ENCODE measurements at regions not wholly inside any gene's neighbourhood (a gene's known extent, or its start where the extent isn't known, plus 50 kb on each side); places are given as distances from the start of the nearest gene placed in this dataset.

DNA sequence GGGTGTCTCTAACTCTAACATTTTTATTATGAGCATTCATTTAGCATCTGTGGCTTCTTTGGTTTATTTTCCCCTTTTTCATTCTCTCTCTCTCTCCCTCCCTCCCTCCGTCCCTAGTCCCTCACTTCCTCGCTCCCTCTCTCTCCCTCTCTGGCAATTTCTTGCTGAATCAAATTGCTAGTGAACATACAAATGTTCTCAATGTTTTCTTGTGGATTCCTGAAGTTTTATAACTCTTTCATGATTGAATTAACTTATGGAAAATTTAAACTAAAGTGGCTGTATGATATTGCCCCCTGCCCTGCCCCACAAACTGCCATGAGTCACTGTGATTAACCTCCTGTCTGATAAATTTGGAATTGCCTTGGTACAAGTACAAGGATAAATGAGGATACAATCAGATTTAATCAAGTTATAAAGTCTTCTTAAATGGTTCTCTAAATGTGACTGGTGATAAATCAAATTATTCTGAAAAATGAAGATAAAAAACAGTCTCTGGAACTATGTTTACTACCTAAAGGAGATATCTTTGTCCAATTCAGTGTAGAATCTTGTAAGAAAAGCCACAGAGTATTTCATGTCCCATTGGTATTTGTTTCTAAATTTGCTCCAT lies 143.0 kb upstream of the PDGFD start:
- no peaks in the 10 kb centered on the region for H3K4me1 ChIP-seq
- no peaks in the 10 kb centered on the region for H3K9me3 ChIP-seq
- no peak overlapping the region for H3K4me3 ChIP-seq
- TF ChIP-seq, protein P1, sequence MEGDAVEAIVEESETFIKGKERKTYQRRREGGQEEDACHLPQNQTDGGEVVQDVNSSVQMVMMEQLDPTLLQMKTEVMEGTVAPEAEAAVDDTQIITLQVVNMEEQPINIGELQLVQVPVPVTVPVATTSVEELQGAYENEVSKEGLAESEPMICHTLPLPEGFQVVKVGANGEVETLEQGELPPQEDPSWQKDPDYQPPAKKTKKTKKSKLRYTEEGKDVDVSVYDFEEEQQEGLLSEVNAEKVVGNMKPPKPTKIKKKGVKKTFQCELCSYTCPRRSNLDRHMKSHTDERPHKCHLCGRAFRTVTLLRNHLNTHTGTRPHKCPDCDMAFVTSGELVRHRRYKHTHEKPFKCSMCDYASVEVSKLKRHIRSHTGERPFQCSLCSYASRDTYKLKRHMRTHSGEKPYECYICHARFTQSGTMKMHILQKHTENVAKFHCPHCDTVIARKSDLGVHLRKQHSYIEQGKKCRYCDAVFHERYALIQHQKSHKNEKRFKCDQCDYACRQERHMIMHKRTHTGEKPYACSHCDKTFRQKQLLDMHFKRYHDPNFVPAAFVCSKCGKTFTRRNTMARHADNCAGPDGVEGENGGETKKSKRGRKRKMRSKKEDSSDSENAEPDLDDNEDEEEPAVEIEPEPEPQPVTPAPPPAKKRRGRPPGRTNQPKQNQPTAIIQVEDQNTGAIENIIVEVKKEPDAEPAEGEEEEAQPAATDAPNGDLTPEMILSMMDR (IDR thresholded peaks at IDR 0.05) = no peak
- ATAC-seq (no peak), DNase-seq (no peak)
- no peaks in the 10 kb centered on the region for H3K27me3 ChIP-seq
- no peak overlapping the region for H3K27ac ChIP-seq
- intact Hi-C loops (cut with DNase I) = no loop called here
- no peaks in the 10 kb centered on the region for H3K36me3 ChIP-seq

- intact Hi-C loops (cut with DNase I) = no loop called here
- no peak for DNase-seq
- no peaks in the 10 kb centered on the region for H3K27me3 ChIP-seq
- H3K9me3 ChIP-seq = no peaks in the 10 kb centered on the region
- no peaks in the 10 kb centered on the region for H3K36me3 ChIP-seq
- no peak overlapping the region for H3K27ac ChIP-seq
- H3K4me3 ChIP-seq = no peak overlapping the region
- H3K4me1 ChIP-seq = no peaks in the 10 kb centered on the region
- TF ChIP-seq, protein P1 (IDR thresholded peaks at IDR 0.05) = no peak
- no peak for ATAC-seq
Observed at GRCh38 chr11:104301776-104302175, 137.8 kb upstream of the PDGFD start.

- TF ChIP-seq, protein P1 (IDR thresholded peaks at IDR 0.05) = no peak
- Histone ChIP-seq H3K4me1 (no peaks in the 10 kb centered on the region), H3K27ac (no peak overlapping the region), H3K4me3 (no peak overlapping the region), H3K9me3 (no peaks in the 10 kb centered on the region), H3K36me3 (no peaks in the 10 kb centered on the region), H3K27me3 (no peaks in the 10 kb centered on the region)
- intact Hi-C loops (cut with DNase I) = no loop called here
- no peak for DNase-seq
- no peak for ATAC-seq
Observed at GRCh38 chr11:104291646-104292045, 127.7 kb upstream of the PDGFD start.

DNA sequence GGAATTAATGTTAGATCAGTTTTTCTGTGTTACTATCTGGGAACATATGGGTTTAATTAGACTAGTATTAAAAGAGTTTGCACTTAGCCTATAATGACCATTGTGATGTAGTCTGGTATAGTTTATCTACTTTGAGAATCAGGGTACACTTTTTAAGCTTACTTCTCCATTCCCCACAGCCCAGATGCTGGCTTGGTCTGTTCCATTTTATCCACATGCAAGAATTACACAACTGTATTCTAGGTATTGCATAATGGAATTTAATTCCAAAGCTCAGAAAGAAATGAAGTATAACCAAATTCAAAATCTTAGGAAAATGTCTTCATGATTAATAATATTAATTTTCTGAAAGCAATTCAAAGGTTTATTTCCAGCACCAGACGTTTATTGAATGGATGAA lies 122.2 kb upstream of the PDGFD start:
- no peaks in the 10 kb centered on the region for H3K27me3 ChIP-seq
- intact Hi-C loops (cut with DNase I) = no loop called here
- H3K4me1 ChIP-seq = no peaks in the 10 kb centered on the region
- no peak overlapping the region for H3K4me3 ChIP-seq
- no peak overlapping the region for H3K27ac ChIP-seq
- ATAC-seq (no peak), DNase-seq (no peak)
- no peaks in the 10 kb centered on the region for H3K36me3 ChIP-seq
- no peaks in the 10 kb centered on the region for H3K9me3 ChIP-seq
- TF ChIP-seq, protein P1 (IDR thresholded peaks at IDR 0.05) = no peak

DNA sequence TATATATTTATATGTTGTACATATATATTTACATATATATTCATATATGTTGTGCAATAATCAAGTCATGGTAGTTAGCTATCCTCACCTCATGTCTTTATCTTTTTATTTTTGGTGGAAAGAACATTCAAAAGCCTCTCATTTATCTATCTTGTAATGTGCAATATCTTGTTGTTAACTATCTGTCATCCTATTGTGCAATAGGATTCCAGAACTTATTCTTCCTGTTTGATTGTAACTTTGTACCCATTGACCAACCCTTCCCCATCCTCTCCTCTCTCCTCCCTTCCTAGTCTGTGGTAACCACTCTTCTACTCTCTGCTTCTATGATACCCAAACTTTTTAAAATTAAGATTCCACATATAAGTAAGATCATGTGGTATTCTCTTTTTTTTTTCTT lies 115.6 kb upstream of the PDGFD start:
- Histone ChIP-seq H3K27me3 (no peaks in the 10 kb centered on the region), H3K4me3 (no peak overlapping the region), H3K4me1 (no peaks in the 10 kb centered on the region), H3K27ac (no peak overlapping the region), H3K36me3 (no peaks in the 10 kb centered on the region), H3K9me3 (no peaks in the 10 kb centered on the region)
- DNase-seq = no peak
- no peak for ATAC-seq
- intact Hi-C loops (cut with DNase I) = no loop called here
- TF ChIP-seq, protein P1 (IDR thresholded peaks at IDR 0.05) = no peak

- no peak overlapping the region for H3K4me3 ChIP-seq
- no peaks in the 10 kb centered on the region for H3K36me3 ChIP-seq
- H3K27me3 ChIP-seq = no peaks in the 10 kb centered on the region
- no peaks in the 10 kb centered on the region for H3K9me3 ChIP-seq
- H3K4me1 ChIP-seq = no peaks in the 10 kb centered on the region
- intact Hi-C loops (cut with DNase I) = no loop called here
- no peak overlapping the region for H3K27ac ChIP-seq
- DNase-seq = no peak
- no peak for ATAC-seq
- TF ChIP-seq, protein P1 (IDR thresholded peaks at IDR 0.05) = no peak
Observed at GRCh38 chr11:104275992-104276391, 112.0 kb upstream of the PDGFD start.
